Left ventricle myocardium inferior (tissue), 1 donor: ENCODE measurements at regions not wholly inside any gene's neighbourhood (a gene's known extent, or its start where the extent isn't known, plus 50 kb on each side); places are given as distances from the start of the nearest gene placed in this dataset.
"Not testable (repeated sequence)": the region's sequence is repeated elsewhere in the genome, so short reads cannot be mapped to it uniquely, and the experiment has no call there.

Source experiments
- DNase-seq: peaks from one replicate; pipeline ENCODE4 v3.0.0-alpha.2; 2020
- H3K27ac ChIP-seq: fragments of 200-600 bp; replicated peaks from 2 replicates; pipeline ENCODE4 v1.8.0; 2021
- H3K27me3 ChIP-seq: fragments of 200-600 bp; 2 replicates; pipeline ENCODE4 v1.8.0; 2021; ENCODE audit warnings: low read depth
- H3K36me3 ChIP-seq: fragments of 200-600 bp; 2 replicates; pipeline ENCODE4 v1.8.0; 2021
- H3K4me1 ChIP-seq: fragments of 200-600 bp; 2 replicates; pipeline ENCODE4 v1.8.0; 2021
- H3K4me3 ChIP-seq: fragments of 200-600 bp; 2 replicates; pipeline ENCODE4 v1.8.0; 2021; ENCODE audit warnings: mild to moderate bottlenecking, moderate library complexity
- H3K9me3 ChIP-seq: fragments of 200-600 bp; replicated peaks from 2 replicates; pipeline ENCODE4 v1.8.0; 2021
- intact Hi-C: fragments of 100-400 bp; cut with micrococcal nuclease; formaldehyde crosslinking; loops from one replicate; pipeline ENCODE4 v1.11.0; 2022
- TF ChIP-seq, protein P1 (sequence below): fragments of 200-600 bp; IDR thresholded peaks from 2 replicates; pipeline ENCODE4 v1.8.0; 2021; ENCODE audit warnings: antibody characterized with exemption, mild to moderate bottlenecking, borderline replicate concordance
- donor health status: DM: no; HTN: yes; CAD: no; lungs with severe emphysema.

GRCh38 chr9:102479191-102479590 lies 515.9 kb upstream of the CYLC2 start:
- TF ChIP-seq, protein P1, sequence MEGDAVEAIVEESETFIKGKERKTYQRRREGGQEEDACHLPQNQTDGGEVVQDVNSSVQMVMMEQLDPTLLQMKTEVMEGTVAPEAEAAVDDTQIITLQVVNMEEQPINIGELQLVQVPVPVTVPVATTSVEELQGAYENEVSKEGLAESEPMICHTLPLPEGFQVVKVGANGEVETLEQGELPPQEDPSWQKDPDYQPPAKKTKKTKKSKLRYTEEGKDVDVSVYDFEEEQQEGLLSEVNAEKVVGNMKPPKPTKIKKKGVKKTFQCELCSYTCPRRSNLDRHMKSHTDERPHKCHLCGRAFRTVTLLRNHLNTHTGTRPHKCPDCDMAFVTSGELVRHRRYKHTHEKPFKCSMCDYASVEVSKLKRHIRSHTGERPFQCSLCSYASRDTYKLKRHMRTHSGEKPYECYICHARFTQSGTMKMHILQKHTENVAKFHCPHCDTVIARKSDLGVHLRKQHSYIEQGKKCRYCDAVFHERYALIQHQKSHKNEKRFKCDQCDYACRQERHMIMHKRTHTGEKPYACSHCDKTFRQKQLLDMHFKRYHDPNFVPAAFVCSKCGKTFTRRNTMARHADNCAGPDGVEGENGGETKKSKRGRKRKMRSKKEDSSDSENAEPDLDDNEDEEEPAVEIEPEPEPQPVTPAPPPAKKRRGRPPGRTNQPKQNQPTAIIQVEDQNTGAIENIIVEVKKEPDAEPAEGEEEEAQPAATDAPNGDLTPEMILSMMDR = no peak

GRCh38 chr9:102474357-102474756 lies 520.8 kb upstream of the CYLC2 start:
- H3K27ac ChIP-seq = no peak overlapping the region
- DNase-seq = no peak
- no peaks in the 10 kb centered on the region for H3K27me3 ChIP-seq
- TF ChIP-seq, protein P1 = no peak
- intact Hi-C loops = loop anchor here (10.0 kb wide), 1 partner anchor 60 kb away; no protein-coding TSS in a partner anchor
- no peak overlapping the region for H3K4me3 ChIP-seq
- H3K4me1 ChIP-seq = no peaks in the 10 kb centered on the region
- peaks cover 12% of the 10 kb centered on the region for H3K9me3 ChIP-seq
- H3K36me3 ChIP-seq = no peaks in the 10 kb centered on the region

More at GRCh38 chr9:102479191-102479590, 515.9 kb upstream of the CYLC2 start:
- no peak overlapping the region for H3K27ac ChIP-seq
- no peak overlapping the region for H3K4me3 ChIP-seq
- H3K4me1 ChIP-seq = no peaks in the 10 kb centered on the region
- DNase-seq = no peak
- intact Hi-C loops = loop anchor here (10.0 kb wide), 1 partner anchor 56 kb away; no protein-coding TSS in a partner anchor
- H3K27me3 ChIP-seq = no peaks in the 10 kb centered on the region
- no peaks in the 10 kb centered on the region for H3K9me3 ChIP-seq
- no peaks in the 10 kb centered on the region for H3K36me3 ChIP-seq

DNA sequence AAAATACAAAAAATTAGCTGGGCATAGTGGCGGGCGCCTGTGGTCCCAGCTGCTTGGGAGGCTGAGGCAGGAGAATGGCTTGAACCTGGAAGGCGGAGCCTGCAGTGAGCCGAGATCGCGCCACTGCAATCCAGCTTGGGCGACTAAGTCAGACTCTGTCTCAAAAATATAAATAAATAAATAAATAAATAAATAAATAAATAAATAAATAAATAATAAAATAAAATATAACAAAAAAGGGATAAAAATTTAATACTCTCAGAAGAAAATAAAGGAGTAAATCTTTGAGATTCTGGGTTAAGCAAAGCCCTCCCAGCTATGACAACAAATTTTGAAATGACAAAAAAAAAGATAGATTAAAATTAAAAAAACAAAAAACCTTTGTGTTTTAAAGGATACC lies 525.7 kb upstream of the CYLC2 start:
- not testable (repeated sequence) for H3K27me3 ChIP-seq, H3K27ac ChIP-seq, H3K36me3 ChIP-seq, DNase-seq, H3K4me3 ChIP-seq, H3K4me1 ChIP-seq
- intact Hi-C loops = loop anchor here (5.0 kb wide), 1 partner anchor 133 kb away; no protein-coding TSS in a partner anchor
- H3K9me3 ChIP-seq = peaks cover 12% of the 10 kb centered on the region

GRCh38 chr9:102461156-102461819 lies 533.8 kb upstream of the CYLC2 start:
- no peak overlapping the region for H3K27ac ChIP-seq
- TF ChIP-seq, protein P1 = no peak
- H3K4me1 ChIP-seq = no peaks in the 10 kb centered on the region
- no peak overlapping the region for H3K4me3 ChIP-seq
- H3K9me3 ChIP-seq = no peaks in the 10 kb centered on the region
- no peaks in the 10 kb centered on the region for H3K27me3 ChIP-seq
- no peaks in the 10 kb centered on the region for H3K36me3 ChIP-seq
- no peak for DNase-seq
- intact Hi-C loops = no loop called here

- intact Hi-C loops = no loop called here
- TF ChIP-seq, protein P1 = no peak
Observed at GRCh38 chr9:102459828-102460227, 535.3 kb upstream of the CYLC2 start.

GRCh38 chr9:102456562-102456961 lies 538.6 kb upstream of the CYLC2 start:
- no peaks in the 10 kb centered on the region for H3K36me3 ChIP-seq
- no peak overlapping the region for H3K4me3 ChIP-seq
- intact Hi-C loops = no loop called here
- DNase-seq = no peak
- TF ChIP-seq, protein P1 = no peak
- H3K27me3 ChIP-seq = no peaks in the 10 kb centered on the region
- H3K27ac ChIP-seq = no peak overlapping the region
- H3K4me1 ChIP-seq = no peaks in the 10 kb centered on the region
- H3K9me3 ChIP-seq = no peaks in the 10 kb centered on the region

More at GRCh38 chr9:102459828-102460227, 535.3 kb upstream of the CYLC2 start:
- H3K9me3 ChIP-seq = no peaks in the 10 kb centered on the region
- no peak overlapping the region for H3K27ac ChIP-seq
- DNase-seq = no peak
- no peak overlapping the region for H3K4me3 ChIP-seq
- H3K36me3 ChIP-seq = no peaks in the 10 kb centered on the region
- H3K4me1 ChIP-seq = no peaks in the 10 kb centered on the region
- no peaks in the 10 kb centered on the region for H3K27me3 ChIP-seq
